Kidney epithelial cell (primary cell): ENCODE measurements at regions not wholly inside any gene's neighbourhood (a gene's known extent, or its start where the extent isn't known, plus 50 kb on each side); places are given as distances from the start of the nearest gene placed in this dataset.

Source experiments
- DNase-seq: peaks from one replicate; pipeline ENCODE4 v3.0.0-alpha.2; 2010; ENCODE audit warnings: low read depth
- H3K27me3 ChIP-seq: 2 replicates; pipeline ENCODE4 v1.6.0; 2011; ENCODE audit warnings: low read length; ENCODE audit not compliant: control insufficient read depth, insufficient read depth
- H3K36me3 ChIP-seq: 2 replicates; pipeline ENCODE4 v1.5.1; 2011; ENCODE audit warnings: low read length; ENCODE audit not compliant: control insufficient read depth, insufficient read depth
- H3K4me3 ChIP-seq: 2 replicates; pipeline ENCODE4 v1.5.1; 2011; ENCODE audit warnings: low read depth, mild to moderate bottlenecking, control low read depth, low read length
- CTCF ChIP-seq: IDR thresholded peaks from 2 replicates; pipeline ENCODE4 v1.5.1; 2011; ENCODE audit warnings: mild to moderate bottlenecking, moderate library complexity, low read length, control low read depth, inconsistent platforms; ENCODE audit not compliant: insufficient read depth, poor library complexity, severe bottlenecking

GRCh38 chr1:55981010-55981650 lies 598.2 kb downstream of the PLPP3 start:
- Histone ChIP-seq H3K27me3 (no peaks in the 10 kb centered on the region), H3K4me3 (no peak overlapping the region), H3K36me3 (no peaks in the 10 kb centered on the region)
- DNase-seq, result no peak
- no peak for TF ChIP-seq CTCF

- H3K27me3 ChIP-seq, result no peaks in the 10 kb centered on the region
- no peaks in the 10 kb centered on the region for H3K36me3 ChIP-seq
- H3K4me3 ChIP-seq, result no peak overlapping the region
- DNase-seq, result no peak
- no peak for TF ChIP-seq CTCF
Measured at GRCh38 chr1:55980582-55980981, 598.8 kb downstream of the PLPP3 start.

DNA sequence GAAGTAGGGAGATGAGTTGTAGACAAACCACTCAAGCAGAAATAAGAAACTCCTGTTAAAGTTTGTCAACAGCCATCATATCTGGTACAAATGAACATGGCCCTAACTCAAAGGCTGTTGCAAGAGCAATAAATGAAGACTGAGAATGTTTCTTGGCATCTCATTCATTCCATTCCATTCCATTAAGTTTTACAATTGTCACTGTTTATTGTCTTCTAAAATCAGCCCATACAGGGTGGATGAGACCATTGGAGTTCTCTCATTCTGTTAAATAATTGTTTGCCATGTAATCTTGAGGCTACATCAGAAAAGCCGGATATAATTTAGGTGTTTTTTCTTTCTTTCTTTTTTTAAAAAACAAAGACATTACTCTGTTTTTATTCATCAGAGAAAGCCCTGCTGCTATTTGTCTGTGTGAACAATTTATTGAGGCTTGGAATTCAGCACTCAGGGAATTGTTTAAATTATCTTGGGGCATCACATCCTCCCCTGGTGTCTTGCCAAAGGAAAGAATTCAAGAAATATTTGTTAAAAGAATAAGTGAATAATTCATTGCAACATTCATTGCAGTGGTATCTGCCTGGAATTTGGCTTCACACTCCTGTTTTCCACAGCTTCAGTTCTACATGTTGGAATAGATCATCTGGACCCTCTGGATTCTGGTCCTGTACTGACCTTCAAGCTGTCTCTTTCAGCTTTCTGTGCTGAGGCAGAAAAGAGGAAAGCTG lies 604.5 kb downstream of the PLPP3 start:
- no peaks in the 10 kb centered on the region for H3K27me3 ChIP-seq
- H3K36me3 ChIP-seq, result no peaks in the 10 kb centered on the region
- DNase-seq, result no peak
- TF ChIP-seq CTCF, result no peak
- no peak overlapping the region for H3K4me3 ChIP-seq

GRCh38 chr1:55970526-55971110 lies 608.7 kb downstream of the PLPP3 start:
- DNase-seq, result no peak
- no peak for TF ChIP-seq CTCF
- no peak overlapping the region for H3K4me3 ChIP-seq
- H3K36me3 ChIP-seq, result no peaks in the 10 kb centered on the region
- no peaks in the 10 kb centered on the region for H3K27me3 ChIP-seq

DNA sequence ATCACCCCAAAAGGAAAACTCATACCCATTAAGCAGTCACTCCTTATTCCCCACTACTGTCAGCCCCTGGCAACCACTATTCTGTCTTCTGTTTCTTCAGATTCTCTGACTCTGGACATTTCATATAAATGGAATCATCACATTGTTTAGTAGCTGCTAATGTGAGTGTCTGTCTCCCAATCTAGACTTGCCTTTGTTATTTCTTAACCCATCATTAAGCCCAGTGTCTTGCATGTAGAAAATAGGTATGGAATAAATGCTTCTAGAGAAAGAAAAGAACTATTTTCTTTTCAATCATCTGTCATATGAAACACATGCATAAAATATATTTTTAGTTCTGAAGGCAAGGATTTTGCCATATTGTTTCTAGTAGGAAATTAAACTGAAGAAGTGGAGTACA lies 610.0 kb downstream of the PLPP3 start:
- H3K4me3 ChIP-seq, result no peak overlapping the region
- no peak for TF ChIP-seq CTCF
- DNase-seq, result no peak
- no peaks in the 10 kb centered on the region for H3K36me3 ChIP-seq
- no peaks in the 10 kb centered on the region for H3K27me3 ChIP-seq

GRCh38 chr1:55968661-55969060 lies 610.7 kb downstream of the PLPP3 start:
- TF ChIP-seq CTCF, result no peak
- no peak for DNase-seq
- no peaks in the 10 kb centered on the region for H3K36me3 ChIP-seq
- H3K27me3 ChIP-seq, result no peaks in the 10 kb centered on the region
- no peak overlapping the region for H3K4me3 ChIP-seq
